ENCODE measurements at regions not wholly inside any gene's neighbourhood (a gene's known extent, or its start where the extent isn't known, plus 50 kb on each side); places are given as distances from the start of the nearest gene placed in this dataset.

DNA sequence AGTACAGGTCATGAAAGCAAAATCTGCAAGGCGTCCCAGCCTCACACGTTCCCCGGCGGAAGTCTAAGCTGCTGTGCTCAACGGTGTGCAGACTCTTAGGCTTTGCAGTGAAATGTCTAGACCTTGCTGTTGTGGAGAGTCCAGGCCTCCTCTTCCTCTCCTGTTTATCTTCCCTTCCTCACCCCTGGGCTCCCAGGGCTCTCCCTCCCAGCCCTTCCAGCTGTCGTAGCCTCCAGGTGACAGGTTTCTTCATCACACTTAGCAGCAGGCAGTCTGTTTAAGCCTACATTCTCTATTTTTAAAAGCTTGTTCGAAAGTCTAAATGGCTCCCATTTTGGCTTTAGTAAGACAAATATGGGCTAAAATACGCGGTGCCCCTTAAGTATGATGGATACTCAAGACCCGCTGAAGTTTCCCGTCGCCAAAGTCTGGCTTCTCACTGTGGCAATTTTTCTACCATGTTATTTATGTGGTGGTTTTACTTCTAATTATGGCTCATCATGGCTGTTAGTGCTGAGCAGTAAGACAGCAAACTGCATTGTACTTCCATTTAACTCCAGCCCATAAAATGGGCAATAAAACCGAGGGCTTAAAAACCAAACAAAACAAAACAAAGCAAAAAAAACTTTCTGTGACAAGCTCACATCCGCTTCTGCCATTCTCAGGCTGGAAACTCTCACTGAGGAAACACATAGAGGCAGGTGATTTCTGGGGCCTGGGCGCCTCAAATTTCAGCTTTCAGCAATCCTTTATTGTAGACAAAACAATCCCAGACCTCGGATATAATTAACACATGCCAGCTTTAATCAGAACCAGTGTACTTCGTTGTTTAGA, 243.2 kb downstream of the SNX10 start:
- Histone ChIP-seq H3K27ac (replicated peaks) (no peak overlapping the region), H3K4me3 (replicated peaks; ENCODE audit: insufficient read depth, low read length) (no peak overlapping the region), H3K27me3 (ENCODE audit: insufficient read depth, poor library complexity, severe bottlenecking) (peaks cover 8% of the 10 kb centered on the region)
- no peak for TF ChIP-seq CTCF (IDR thresholded peaks at IDR 0.05; ENCODE audit: insufficient read depth, low read length)
- TF ChIP-seq, protein P1, sequence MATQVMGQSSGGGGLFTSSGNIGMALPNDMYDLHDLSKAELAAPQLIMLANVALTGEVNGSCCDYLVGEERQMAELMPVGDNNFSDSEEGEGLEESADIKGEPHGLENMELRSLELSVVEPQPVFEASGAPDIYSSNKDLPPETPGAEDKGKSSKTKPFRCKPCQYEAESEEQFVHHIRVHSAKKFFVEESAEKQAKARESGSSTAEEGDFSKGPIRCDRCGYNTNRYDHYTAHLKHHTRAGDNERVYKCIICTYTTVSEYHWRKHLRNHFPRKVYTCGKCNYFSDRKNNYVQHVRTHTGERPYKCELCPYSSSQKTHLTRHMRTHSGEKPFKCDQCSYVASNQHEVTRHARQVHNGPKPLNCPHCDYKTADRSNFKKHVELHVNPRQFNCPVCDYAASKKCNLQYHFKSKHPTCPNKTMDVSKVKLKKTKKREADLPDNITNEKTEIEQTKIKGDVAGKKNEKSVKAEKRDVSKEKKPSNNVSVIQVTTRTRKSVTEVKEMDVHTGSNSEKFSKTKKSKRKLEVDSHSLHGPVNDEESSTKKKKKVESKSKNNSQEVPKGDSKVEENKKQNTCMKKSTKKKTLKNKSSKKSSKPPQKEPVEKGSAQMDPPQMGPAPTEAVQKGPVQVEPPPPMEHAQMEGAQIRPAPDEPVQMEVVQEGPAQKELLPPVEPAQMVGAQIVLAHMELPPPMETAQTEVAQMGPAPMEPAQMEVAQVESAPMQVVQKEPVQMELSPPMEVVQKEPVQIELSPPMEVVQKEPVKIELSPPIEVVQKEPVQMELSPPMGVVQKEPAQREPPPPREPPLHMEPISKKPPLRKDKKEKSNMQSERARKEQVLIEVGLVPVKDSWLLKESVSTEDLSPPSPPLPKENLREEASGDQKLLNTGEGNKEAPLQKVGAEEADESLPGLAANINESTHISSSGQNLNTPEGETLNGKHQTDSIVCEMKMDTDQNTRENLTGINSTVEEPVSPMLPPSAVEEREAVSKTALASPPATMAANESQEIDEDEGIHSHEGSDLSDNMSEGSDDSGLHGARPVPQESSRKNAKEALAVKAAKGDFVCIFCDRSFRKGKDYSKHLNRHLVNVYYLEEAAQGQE (IDR thresholded peaks at IDR 0.05; ENCODE audit: insufficient replicate concordance, low read depth): no peak
- no peak for TF ChIP-seq GABPA (IDR thresholded peaks at IDR 0.05; ENCODE audit: low read depth)
- TF ChIP-seq SPI1 (IDR thresholded peaks at IDR 0.05; ENCODE audit: borderline replicate concordance, low read depth): no peak
- TF ChIP-seq POLR2AphosphoS5 (IDR thresholded peaks at IDR 0.05; ENCODE audit: low read depth): no peak
- no peak for DNase-seq (ENCODE audit: low read depth in 1 of 2, low spot score in 1 of 2)

GRCh38 chr7:26535483-26536007, 243.9 kb downstream of the SNX10 start:
- Histone ChIP-seq H3K27ac (replicated peaks) (no peak overlapping the region), H3K4me3 (replicated peaks; ENCODE audit: insufficient read depth, low read length) (no peak overlapping the region), H3K27me3 (ENCODE audit: insufficient read depth, poor library complexity, severe bottlenecking) (peaks cover 8% of the 10 kb centered on the region)
- TF ChIP-seq POLR2AphosphoS5 (IDR thresholded peaks at IDR 0.05; ENCODE audit: low read depth) (no peak), SPI1 (IDR thresholded peaks at IDR 0.05; ENCODE audit: borderline replicate concordance, low read depth) (no peak), CTCF (IDR thresholded peaks at IDR 0.05; ENCODE audit: insufficient read depth, low read length) (no peak), GABPA (IDR thresholded peaks at IDR 0.05; ENCODE audit: low read depth) (no peak)
- no peak for DNase-seq (ENCODE audit: low read depth in 1 of 2, low spot score in 1 of 2)

DNA sequence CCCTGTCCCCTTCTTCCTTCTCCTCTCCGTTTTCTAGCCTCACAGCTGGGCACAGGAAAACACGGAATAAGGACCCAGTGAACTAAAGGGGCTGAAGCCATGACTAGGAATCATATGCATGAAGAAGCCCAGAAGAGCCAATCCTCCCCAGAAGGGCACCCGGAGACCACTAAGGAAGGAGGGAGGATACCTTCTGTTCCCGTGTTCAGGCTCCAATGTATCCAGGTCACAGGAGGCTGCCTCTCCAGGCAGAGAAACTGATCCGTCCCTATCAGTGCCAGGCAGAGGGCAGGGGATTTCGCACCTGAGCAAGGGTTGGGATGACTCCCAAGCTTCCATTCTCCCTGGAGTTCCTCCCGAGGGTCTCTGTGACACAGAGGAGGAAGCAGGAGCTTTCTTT, 246.6 kb downstream of the SNX10 start:
- TF ChIP-seq GABPA (IDR thresholded peaks at IDR 0.05; ENCODE audit: low read depth) (no peak), CTCF (IDR thresholded peaks at IDR 0.05; ENCODE audit: insufficient read depth, low read length) (no peak), POLR2AphosphoS5 (IDR thresholded peaks at IDR 0.05; ENCODE audit: low read depth) (no peak), SPI1 (IDR thresholded peaks at IDR 0.05; ENCODE audit: borderline replicate concordance, low read depth) (no peak)
- TF ChIP-seq, protein P1 (IDR thresholded peaks at IDR 0.05; ENCODE audit: insufficient replicate concordance, low read depth): no peak
- no peak for DNase-seq (ENCODE audit: low read depth in 1 of 2, low spot score in 1 of 2)
- H3K27ac ChIP-seq (replicated peaks): no peak overlapping the region
- no peak overlapping the region for H3K4me3 ChIP-seq (replicated peaks; ENCODE audit: insufficient read depth, low read length)
- H3K27me3 ChIP-seq (ENCODE audit: insufficient read depth, poor library complexity, severe bottlenecking): peaks cover 8% of the 10 kb centered on the region

All from HL-60 (cell line).